ENCODE measurements at regions not wholly inside any gene's neighbourhood (a gene's known extent, or its start where the extent isn't known, plus 50 kb on each side); places are given as distances from the start of the nearest gene placed in this dataset.

DNA sequence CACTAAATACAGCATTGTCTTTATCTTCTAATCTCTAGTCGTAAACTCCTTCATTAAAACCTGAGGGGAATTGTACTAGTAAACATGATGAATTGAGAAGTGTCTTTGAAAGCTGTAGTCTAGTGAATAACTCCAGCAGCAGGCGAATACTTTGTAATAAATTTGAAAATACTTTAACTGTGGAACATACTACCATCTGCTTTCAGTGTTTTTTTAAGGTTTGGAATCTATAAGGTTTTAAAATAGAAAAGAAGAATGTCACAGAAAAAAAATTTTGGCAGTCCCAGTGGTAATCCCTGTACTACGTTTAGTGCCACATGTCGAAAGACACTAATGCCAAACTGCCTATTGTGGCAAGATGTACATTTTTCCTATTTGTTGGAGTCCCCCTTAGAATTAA is 379.0 kb upstream of the NUDT12 start:
- ChIA-PET CTCF (interaction anchor here (1.2 kb wide), 1 partner anchor 8 kb away, joined by 3 read pairs; no protein-coding TSS in a partner anchor), POLR2A (no interaction called here)
- WGBS (ENCODE audit: low lambda C conversion rate), result 89% methylated on average over 4 of the region's 4 CpGs
- Histone ChIP-seq H3K27ac (ENCODE audit: low read depth in 2 of 2, low read length in 1 of 2) (peak overlapping the region in 1 of 2 experiments; percentile 97; a peak in 1 of 4 replicates), H3F3A (replicated peaks; ENCODE audit: insufficient read depth) (no peaks in the 10 kb centered on the region), H3K4me2 (no peak overlapping the region), H3K9me2 (no peaks in the 10 kb centered on the region), H3K4me1 (ENCODE audit: control insufficient read depth in 1 of 2, insufficient read depth in 2 of 2, low read depth in 1 of 2, low read length in 1 of 2) (peaks cover 0 to 7% of the 10 kb centered on the region in 2 experiments; a peak in 1 of 4 replicates), H2AFZ (ENCODE audit: low read depth) (no peak overlapping the region), H4K20me1 (ENCODE audit: insufficient read depth) (no peaks in the 10 kb centered on the region), H3K36me3 (replicated peaks in 1 of 2; ENCODE audit: control insufficient read depth in 1 of 2, insufficient read depth in 2 of 2, low read length in 1 of 2) (peaks cover 0 to 4% of the 10 kb centered on the region in 2 experiments), H3K9me3 (no peaks in the 10 kb centered on the region), H3K27me3 (ENCODE audit: insufficient read depth) (no peaks in the 10 kb centered on the region), H3K4me3 (ENCODE audit: low read depth in 2 of 2, low read length in 1 of 2) (no peak overlapping the region), H3K79me2 (ENCODE audit: insufficient read depth) (no peaks in the 10 kb centered on the region), H3K9ac (no peak overlapping the region)
- TF ChIP-seq EP300 (IDR thresholded peaks at IDR 0.05; ENCODE audit: borderline replicate concordance in 1 of 2, low read depth in 1 of 2, low read length in 1 of 2), result no peak
- no peak for TF ChIP-seq SIN3A (IDR thresholded peaks at IDR 0.05; ENCODE audit: borderline replicate concordance, low read depth, low read length)
- no peak for TF ChIP-seq MXI1 (IDR thresholded peaks at IDR 0.05; ENCODE audit: low read depth, low read length)
- no peak for TF ChIP-seq RXRA (IDR thresholded peaks at IDR 0.05; ENCODE audit: borderline replicate concordance, low read depth)
- no peak for TF ChIP-seq TCF12 (IDR thresholded peaks at IDR 0.05)
- DNase-seq, result no peak

DNA sequence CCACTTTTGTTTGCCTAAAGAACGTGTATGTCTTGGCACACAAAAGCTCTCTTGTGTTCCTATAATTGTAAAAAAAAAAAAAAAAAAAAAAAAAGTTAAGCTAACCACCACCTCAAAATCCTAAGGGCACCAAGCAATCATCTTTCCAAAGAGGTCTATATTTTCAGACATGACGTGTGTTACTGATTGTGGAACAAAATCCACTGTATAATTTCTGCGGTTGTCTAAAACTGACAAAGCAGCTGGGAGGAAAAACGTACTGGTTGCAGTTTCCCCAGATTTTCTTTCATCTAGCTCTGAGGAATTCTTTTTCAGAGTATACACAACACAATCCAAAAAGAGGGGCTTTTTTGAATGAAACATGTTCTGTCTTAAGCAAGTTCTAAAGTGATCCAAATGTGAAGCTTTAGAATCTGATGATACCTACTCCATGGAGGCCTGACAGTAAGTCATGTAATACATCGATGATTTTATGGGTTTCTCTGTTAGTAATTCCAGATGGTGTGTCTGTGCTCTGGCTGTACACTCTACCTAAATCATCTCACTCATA is 375.6 kb upstream of the NUDT12 start:
- no peak overlapping the region for H3K9ac ChIP-seq
- H3K36me3 ChIP-seq (replicated peaks in 1 of 2; ENCODE audit: control insufficient read depth in 1 of 2, insufficient read depth in 2 of 2, low read length in 1 of 2), result no peaks in the 10 kb centered on the region
- H3K27me3 ChIP-seq (ENCODE audit: insufficient read depth), result no peaks in the 10 kb centered on the region
- TF ChIP-seq ELF1 (IDR thresholded peaks at IDR 0.05) (no peak), FOSL2 (IDR thresholded peaks at IDR 0.05; ENCODE audit: borderline replicate concordance, low read depth) (no peak), CHD2 (IDR thresholded peaks at IDR 0.05; ENCODE audit: low read length, partially characterized antibody) (no peak), RAD21 (IDR thresholded peaks at IDR 0.05; ENCODE audit: low read length) (no peak), RFX5 (IDR thresholded peaks at IDR 0.05; ENCODE audit: low read length) (no peak), EZH2phosphoT487 (IDR thresholded peaks at IDR 0.05; ENCODE audit: borderline replicate concordance, low read depth) (no peak), SIN3A (IDR thresholded peaks at IDR 0.05; ENCODE audit: borderline replicate concordance, low read depth, low read length) (no peak), MEF2A (IDR thresholded peaks at IDR 0.05; ENCODE audit: borderline replicate concordance, low read depth) (no peak), NFIC (IDR thresholded peaks at IDR 0.05; ENCODE audit: borderline replicate concordance) (no peak), POLR2AphosphoS5 (IDR thresholded peaks at IDR 0.05; ENCODE audit: low read depth, low read length) (no peak), MXI1 (IDR thresholded peaks at IDR 0.05; ENCODE audit: low read depth, low read length) (no peak), EP300 (IDR thresholded peaks at IDR 0.05; ENCODE audit: borderline replicate concordance in 1 of 2, low read depth in 1 of 2, low read length in 1 of 2) (no peak), TCF12 (IDR thresholded peaks at IDR 0.05) (no peak), RXRA (IDR thresholded peaks at IDR 0.05; ENCODE audit: borderline replicate concordance, low read depth) (no peak)
- TF ChIP-seq, protein P1, sequence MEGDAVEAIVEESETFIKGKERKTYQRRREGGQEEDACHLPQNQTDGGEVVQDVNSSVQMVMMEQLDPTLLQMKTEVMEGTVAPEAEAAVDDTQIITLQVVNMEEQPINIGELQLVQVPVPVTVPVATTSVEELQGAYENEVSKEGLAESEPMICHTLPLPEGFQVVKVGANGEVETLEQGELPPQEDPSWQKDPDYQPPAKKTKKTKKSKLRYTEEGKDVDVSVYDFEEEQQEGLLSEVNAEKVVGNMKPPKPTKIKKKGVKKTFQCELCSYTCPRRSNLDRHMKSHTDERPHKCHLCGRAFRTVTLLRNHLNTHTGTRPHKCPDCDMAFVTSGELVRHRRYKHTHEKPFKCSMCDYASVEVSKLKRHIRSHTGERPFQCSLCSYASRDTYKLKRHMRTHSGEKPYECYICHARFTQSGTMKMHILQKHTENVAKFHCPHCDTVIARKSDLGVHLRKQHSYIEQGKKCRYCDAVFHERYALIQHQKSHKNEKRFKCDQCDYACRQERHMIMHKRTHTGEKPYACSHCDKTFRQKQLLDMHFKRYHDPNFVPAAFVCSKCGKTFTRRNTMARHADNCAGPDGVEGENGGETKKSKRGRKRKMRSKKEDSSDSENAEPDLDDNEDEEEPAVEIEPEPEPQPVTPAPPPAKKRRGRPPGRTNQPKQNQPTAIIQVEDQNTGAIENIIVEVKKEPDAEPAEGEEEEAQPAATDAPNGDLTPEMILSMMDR (IDR thresholded peaks at IDR 0.05), result no peak
- TF ChIP-seq, protein P2, sequence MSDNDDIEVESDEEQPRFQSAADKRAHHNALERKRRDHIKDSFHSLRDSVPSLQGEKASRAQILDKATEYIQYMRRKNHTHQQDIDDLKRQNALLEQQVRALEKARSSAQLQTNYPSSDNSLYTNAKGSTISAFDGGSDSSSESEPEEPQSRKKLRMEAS (IDR thresholded peaks at IDR 0.05; ENCODE audit: low read depth), result no peak
- TF ChIP-seq, protein P3, sequence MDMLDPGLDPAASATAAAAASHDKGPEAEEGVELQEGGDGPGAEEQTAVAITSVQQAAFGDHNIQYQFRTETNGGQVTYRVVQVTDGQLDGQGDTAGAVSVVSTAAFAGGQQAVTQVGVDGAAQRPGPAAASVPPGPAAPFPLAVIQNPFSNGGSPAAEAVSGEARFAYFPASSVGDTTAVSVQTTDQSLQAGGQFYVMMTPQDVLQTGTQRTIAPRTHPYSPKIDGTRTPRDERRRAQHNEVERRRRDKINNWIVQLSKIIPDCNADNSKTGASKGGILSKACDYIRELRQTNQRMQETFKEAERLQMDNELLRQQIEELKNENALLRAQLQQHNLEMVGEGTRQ (IDR thresholded peaks at IDR 0.05; ENCODE audit: borderline replicate concordance, low read depth, low read length), result no peak
- no peaks in the 10 kb centered on the region for H3K9me2 ChIP-seq
- no peak overlapping the region for H2AFZ ChIP-seq (ENCODE audit: low read depth)
- no peaks in the 10 kb centered on the region for H3F3A ChIP-seq (replicated peaks; ENCODE audit: insufficient read depth)
- DNase-seq, result no peak
- peaks cover 0 to 2% of the 10 kb centered on the region in 2 experiments; a peak in 1 of 4 replicates for H3K4me1 ChIP-seq (ENCODE audit: control insufficient read depth in 1 of 2, insufficient read depth in 2 of 2, low read depth in 1 of 2, low read length in 1 of 2)
- H3K4me2 ChIP-seq, result no peak overlapping the region
- no peaks in the 10 kb centered on the region for H3K9me3 ChIP-seq
- ChIA-PET POLR2A (no interaction called here), CTCF (interaction anchor here (1.2 to 2.1 kb wide), 3 partner anchors 70 to 356 kb away, joined by 3 to 7 read pairs (median 4); no protein-coding TSS in a partner anchor)
- H3K4me3 ChIP-seq (ENCODE audit: low read depth in 2 of 2, low read length in 1 of 2), result no peak overlapping the region
- no peaks in the 10 kb centered on the region for H3K79me2 ChIP-seq (ENCODE audit: insufficient read depth)
- no peaks in the 10 kb centered on the region for H4K20me1 ChIP-seq (ENCODE audit: insufficient read depth)
- WGBS (ENCODE audit: low lambda C conversion rate), result 72% methylated on average over 5 of the region's 5 CpGs
- no peak overlapping the region; a peak in 2 of 4 replicates for H3K27ac ChIP-seq (ENCODE audit: low read depth in 2 of 2, low read length in 1 of 2)
